AG04450 (cell line): ENCODE measurements at regions not wholly inside any gene's neighbourhood (a gene's known extent, or its start where the extent isn't known, plus 50 kb on each side); places are given as distances from the start of the nearest gene placed in this dataset.

Experiments
- CTCF ChIA-PET: fragments of 300-600, 350-600 bp; formaldehyde crosslinking; extraction: SDS; loops from one replicate; lab custom pipeline; 2022; ENCODE audit warnings: antibody characterized with exemption, inconsistent platforms; lab: Charles Lee
- POLR2A ChIA-PET: fragments of 350-600 bp; formaldehyde crosslinking; extraction: SDS; loops from one replicate; lab custom pipeline; 2021; ENCODE audit warnings: antibody characterized with exemption, inconsistent platforms; lab: Yijun Ruan, JAX
- DNase-seq: peaks from one replicate; pipeline ENCODE4 v3.0.0-alpha.2; 2011; ENCODE audit warnings: low read depth, low spot score
- H3K27ac ChIP-seq: one replicate; pipeline ENCODE4 v1.5.1; 2012; ENCODE audit warnings: low read depth, low read length, control low read depth
- H3K27me3 ChIP-seq: one replicate; pipeline ENCODE4 v1.6.0; 2012; ENCODE audit warnings: low read length; ENCODE audit not compliant: control insufficient read depth, insufficient read depth
- H3K4me3 ChIP-seq: 2 replicates; pipeline ENCODE4 v1.5.1; 2011; ENCODE audit warnings: mild to moderate bottlenecking, low read depth, low read length, control low read depth
- H3K9me3 ChIP-seq: 2 replicates; pipeline ENCODE4 v1.5.1; 2012; ENCODE audit warnings: low read length; ENCODE audit not compliant: control insufficient read depth, insufficient read depth
- TF ChIP-seq, protein P1 (sequence below): IDR thresholded peaks from 2 replicates; pipeline ENCODE4 v1.5.1; 2011; ENCODE audit warnings: low read depth, low read length, control low read depth, inconsistent platforms

GRCh38 chr13:59546178-59546577 is 617.5 kb downstream of the DIAPH3 start:
- peaks cover 3% of the 10 kb centered on the region for H3K27me3 ChIP-seq
- H3K4me3 ChIP-seq = no peak overlapping the region
- DNase-seq = no peak
- no peaks in the 10 kb centered on the region for H3K9me3 ChIP-seq
- TF ChIP-seq, protein P1, sequence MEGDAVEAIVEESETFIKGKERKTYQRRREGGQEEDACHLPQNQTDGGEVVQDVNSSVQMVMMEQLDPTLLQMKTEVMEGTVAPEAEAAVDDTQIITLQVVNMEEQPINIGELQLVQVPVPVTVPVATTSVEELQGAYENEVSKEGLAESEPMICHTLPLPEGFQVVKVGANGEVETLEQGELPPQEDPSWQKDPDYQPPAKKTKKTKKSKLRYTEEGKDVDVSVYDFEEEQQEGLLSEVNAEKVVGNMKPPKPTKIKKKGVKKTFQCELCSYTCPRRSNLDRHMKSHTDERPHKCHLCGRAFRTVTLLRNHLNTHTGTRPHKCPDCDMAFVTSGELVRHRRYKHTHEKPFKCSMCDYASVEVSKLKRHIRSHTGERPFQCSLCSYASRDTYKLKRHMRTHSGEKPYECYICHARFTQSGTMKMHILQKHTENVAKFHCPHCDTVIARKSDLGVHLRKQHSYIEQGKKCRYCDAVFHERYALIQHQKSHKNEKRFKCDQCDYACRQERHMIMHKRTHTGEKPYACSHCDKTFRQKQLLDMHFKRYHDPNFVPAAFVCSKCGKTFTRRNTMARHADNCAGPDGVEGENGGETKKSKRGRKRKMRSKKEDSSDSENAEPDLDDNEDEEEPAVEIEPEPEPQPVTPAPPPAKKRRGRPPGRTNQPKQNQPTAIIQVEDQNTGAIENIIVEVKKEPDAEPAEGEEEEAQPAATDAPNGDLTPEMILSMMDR = no peak
- H3K27ac ChIP-seq = no peak overlapping the region
- ChIA-PET CTCF (no interaction called here), POLR2A (no interaction called here)

- no peak for DNase-seq
- Histone ChIP-seq H3K9me3 (no peaks in the 10 kb centered on the region), H3K27ac (no peak overlapping the region), H3K4me3 (no peak overlapping the region), H3K27me3 (peaks cover 3% of the 10 kb centered on the region)
- ChIA-PET POLR2A (no interaction called here), CTCF (interaction anchor here (1.7 kb wide), 1 partner anchor 156 kb away, joined by 7 read pairs; no protein-coding TSS in a partner anchor)
- TF ChIP-seq, protein P1 = no peak
These were observed 615.8 kb downstream of the DIAPH3 start for GRCh38 chr13:59547950-59548349.

DNA sequence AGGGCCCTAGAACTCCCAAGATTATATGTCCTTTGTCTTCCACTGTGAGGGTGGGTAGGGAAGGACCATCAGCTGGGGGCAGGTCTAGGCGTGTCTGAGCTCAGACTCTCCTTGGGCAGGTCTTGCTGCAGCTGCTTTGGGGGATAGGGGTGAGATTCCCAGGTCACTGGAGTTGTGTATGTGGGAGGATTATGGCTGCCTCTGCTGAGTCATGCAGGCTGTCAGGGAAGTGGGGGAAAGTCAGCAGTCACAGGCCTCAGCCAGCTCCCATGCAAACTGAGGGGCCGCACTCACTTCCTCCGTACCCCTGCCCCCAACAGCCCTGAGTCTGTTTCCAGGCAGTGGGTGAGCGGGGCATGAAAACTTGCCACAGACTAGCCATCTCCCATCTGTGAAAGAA is 600.8 kb downstream of the DIAPH3 start:
- CTCF ChIA-PET = no interaction called here
- H3K27me3 ChIP-seq = no peaks in the 10 kb centered on the region
- no peak overlapping the region for H3K4me3 ChIP-seq
- H3K9me3 ChIP-seq = no peaks in the 10 kb centered on the region
- TF ChIP-seq, protein P1 = no peak
- no peak overlapping the region for H3K27ac ChIP-seq
- POLR2A ChIA-PET = no interaction called here
- DNase-seq = no peak

GRCh38 chr13:59566561-59566960 is 597.2 kb downstream of the DIAPH3 start:
- H3K4me3 ChIP-seq = no peak overlapping the region
- no peaks in the 10 kb centered on the region for H3K9me3 ChIP-seq
- TF ChIP-seq, protein P1 = no peak
- no peak for DNase-seq
- ChIA-PET POLR2A (no interaction called here), CTCF (no interaction called here)
- no peaks in the 10 kb centered on the region for H3K27me3 ChIP-seq
- no peak overlapping the region for H3K27ac ChIP-seq

DNA sequence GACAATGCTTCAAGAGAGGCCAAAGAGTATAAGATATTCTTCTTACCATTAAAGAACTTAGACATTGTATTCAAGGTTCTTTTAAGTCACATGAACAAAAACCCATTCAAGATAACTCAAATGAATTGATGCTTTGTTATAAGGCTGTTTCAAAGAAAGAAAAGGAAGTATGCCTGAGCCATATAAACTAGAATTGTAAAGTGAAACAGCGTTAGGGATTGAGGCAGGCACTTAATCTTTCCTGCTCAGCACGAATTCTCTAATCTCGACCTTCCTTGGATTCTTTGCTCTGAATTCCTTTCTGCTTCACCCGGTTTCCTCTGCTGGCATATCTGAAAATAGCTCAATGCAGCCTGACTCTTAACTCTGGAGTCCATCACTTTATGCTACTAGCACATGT is 595.4 kb downstream of the DIAPH3 start:
- H3K9me3 ChIP-seq = no peaks in the 10 kb centered on the region
- no peaks in the 10 kb centered on the region for H3K27me3 ChIP-seq
- POLR2A ChIA-PET = no interaction called here
- TF ChIP-seq, protein P1 = no peak
- H3K27ac ChIP-seq = no peak overlapping the region
- CTCF ChIA-PET = interaction anchor here (1.1 kb wide), 1 partner anchor 109 kb away, joined by 3 read pairs; no protein-coding TSS in a partner anchor
- H3K4me3 ChIP-seq = no peak overlapping the region
- no peak for DNase-seq
